HCT116 (cell line): ENCODE measurements at regions not wholly inside any gene's neighbourhood (a gene's known extent, or its start where the extent isn't known, plus 50 kb on each side); places are given as distances from the start of the nearest gene placed in this dataset.

Experiments
- EZH2 ChIP-seq: fragments of 200-600 bp; sonication (generic); IDR thresholded peaks from 2 replicates; pipeline ENCODE4 v1.6.1; 2017; ENCODE audit warnings: antibody characterized with exemption, mixed run types
- ZNF274 ChIP-seq: fragments of 200-500 bp; sonication (Bioruptor generic); IDR thresholded peaks from 2 replicates; pipeline ENCODE4 v1.6.1; 2014; ENCODE audit warnings: mild to moderate bottlenecking, low read depth, low read length, inconsistent platforms

DNA sequence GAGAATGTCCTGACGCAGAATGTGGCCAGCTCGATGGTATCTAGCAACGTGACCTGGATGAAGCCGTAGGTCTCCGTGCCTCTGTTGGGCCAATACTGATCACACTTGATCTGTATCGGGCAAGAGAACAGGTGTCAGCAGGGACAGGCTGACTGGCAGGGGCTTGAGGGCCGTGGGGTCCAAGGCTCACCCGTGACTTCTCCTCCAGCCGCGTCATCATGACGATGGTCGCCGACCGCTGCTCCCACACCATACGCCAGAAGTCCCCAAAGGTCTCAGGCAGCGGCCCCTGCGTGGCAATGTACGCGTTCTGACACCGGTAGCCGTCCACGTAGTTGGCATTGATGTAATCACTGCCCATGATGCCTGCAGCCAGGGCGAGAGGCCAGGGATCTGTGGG lies 126.2 kb downstream of the PTPRS start:
- TF ChIP-seq ZNF274 (no peak), EZH2 (no peak)
